Femur (tissue), 1 donor: ENCODE measurements at regions not wholly inside any gene's neighbourhood (a gene's known extent, or its start where the extent isn't known, plus 50 kb on each side); places are given as distances from the start of the nearest gene placed in this dataset.

Source experiments
- DNase-seq: peaks from one replicate; pipeline ENCODE4 v3.0.0-alpha.2; 2017

- no peak for DNase-seq
These were observed 216.6 kb downstream of the HRH4 start for GRCh38 chr18:24677011-24677410.

- DNase-seq = no peak
These were observed 217.7 kb downstream of the HRH4 start for GRCh38 chr18:24678107-24678506.

- no peak for DNase-seq
These were observed 218.2 kb downstream of the HRH4 start for GRCh38 chr18:24678626-24679025.

- DNase-seq = no peak
These were observed 218.6 kb downstream of the HRH4 start for GRCh38 chr18:24679062-24679461.

- DNase-seq = no peak
These were observed 223.5 kb downstream of the HRH4 start for GRCh38 chr18:24683925-24684324.

GRCh38 chr18:24685254-24685959 is 225.0 kb downstream of the HRH4 start:
- no peak for DNase-seq

GRCh38 chr18:24695168-24695567 is 234.7 kb downstream of the HRH4 start:
- DNase-seq = peak; percentile 65

GRCh38 chr18:24702001-24702515 is 241.6 kb downstream of the HRH4 start:
- DNase-seq = no peak

- no peak for DNase-seq
These were observed 242.9 kb downstream of the HRH4 start for GRCh38 chr18:24703316-24703715.

- peak; percentile 30 for DNase-seq
These were observed 244.7 kb downstream of the HRH4 start for GRCh38 chr18:24704946-24705630.

- DNase-seq = no peak
These were observed 250.0 kb downstream of the HRH4 start for GRCh38 chr18:24710474-24710873.

GRCh38 chr18:24719791-24720190 is 259.4 kb downstream of the HRH4 start:
- no peak for DNase-seq

- DNase-seq = no peak
These were observed 261.0 kb downstream of the HRH4 start for GRCh38 chr18:24721388-24721787.

GRCh38 chr18:24725644-24726415 is 265.4 kb downstream of the HRH4 start:
- no peak for DNase-seq

GRCh38 chr18:24726727-24727492 is 266.5 kb downstream of the HRH4 start:
- peak; percentile 88 for DNase-seq

- DNase-seq = no peak
These were observed 267.2 kb downstream of the HRH4 start for GRCh38 chr18:24727685-24728084.

- DNase-seq = no peak
These were observed 270.7 kb downstream of the HRH4 start for GRCh38 chr18:24731158-24731557.

GRCh38 chr18:24731981-24732380 is 271.5 kb downstream of the HRH4 start:
- no peak for DNase-seq

- peak; percentile 48 for DNase-seq
These were observed 273.6 kb downstream of the HRH4 start for GRCh38 chr18:24734058-24734457.

GRCh38 chr18:24735624-24736231 is 275.3 kb downstream of the HRH4 start:
- no peak for DNase-seq

- peak; percentile 60 for DNase-seq
These were observed 276.4 kb downstream of the HRH4 start for GRCh38 chr18:24736662-24737330.

GRCh38 chr18:24740829-24741228 is 280.4 kb downstream of the HRH4 start:
- DNase-seq = no peak
